HFF-Myc (cell line): ENCODE measurements at regions not wholly inside any gene's neighbourhood (a gene's known extent, or its start where the extent isn't known, plus 50 kb on each side); places are given as distances from the start of the nearest gene placed in this dataset.

Experiments used
- DNase-seq: peaks from one replicate; pipeline ENCODE4 v3.0.0-alpha.2; 2011; ENCODE audit warnings: low read depth; ENCODE audit errors: extremely low read depth
- H3K4me3 ChIP-seq: replicated peaks from 2 replicates; pipeline ENCODE4 v1.5.1; 2011; ENCODE audit warnings: low read depth, mild to moderate bottlenecking, control low read depth, low read length
- CTCF ChIP-seq: IDR thresholded peaks from 2 replicates; pipeline ENCODE4 v1.5.1; 2012; ENCODE audit warnings: mild to moderate bottlenecking, low read depth, low read length, control low read depth; ENCODE audit errors: missing control alignments

GRCh38 chr6:170066679-170067078 is 224.2 kb downstream of the DLL1 start:
- no peak for TF ChIP-seq CTCF
- no peak overlapping the region for H3K4me3 ChIP-seq
- DNase-seq: no peak

GRCh38 chr6:170063851-170064602 is 226.9 kb downstream of the DLL1 start:
- TF ChIP-seq CTCF: no peak
- no peak overlapping the region for H3K4me3 ChIP-seq
- DNase-seq: no peak

GRCh38 chr6:170063431-170063830 is 227.4 kb downstream of the DLL1 start:
- no peak overlapping the region for H3K4me3 ChIP-seq
- no peak for TF ChIP-seq CTCF
- DNase-seq: no peak

GRCh38 chr6:170062915-170063241 is 228.0 kb downstream of the DLL1 start:
- DNase-seq: no peak
- H3K4me3 ChIP-seq: no peak overlapping the region
- TF ChIP-seq CTCF: no peak

GRCh38 chr6:170062209-170062914 is 228.5 kb downstream of the DLL1 start:
- no peak for TF ChIP-seq CTCF
- DNase-seq: no peak
- no peak overlapping the region for H3K4me3 ChIP-seq

- no peak for DNase-seq
- no peak for TF ChIP-seq CTCF
- no peak overlapping the region for H3K4me3 ChIP-seq
Observed at GRCh38 chr6:170058878-170059485, 231.9 kb downstream of the DLL1 start.
